GM21360 (cell line): ENCODE measurements at regions not wholly inside any gene's neighbourhood (a gene's known extent, or its start where the extent isn't known, plus 50 kb on each side); places are given as distances from the start of the nearest gene placed in this dataset.

ENCODE experiments used
- ATAC-seq: cut with Tn5 transposase; IDR thresholded peaks from one replicate; pipeline ENCODE4 v1.9.1; 2021; ENCODE audit warnings: mild to moderate bottlenecking, moderate library complexity; ENCODE audit not compliant: unreplicated experiment

DNA sequence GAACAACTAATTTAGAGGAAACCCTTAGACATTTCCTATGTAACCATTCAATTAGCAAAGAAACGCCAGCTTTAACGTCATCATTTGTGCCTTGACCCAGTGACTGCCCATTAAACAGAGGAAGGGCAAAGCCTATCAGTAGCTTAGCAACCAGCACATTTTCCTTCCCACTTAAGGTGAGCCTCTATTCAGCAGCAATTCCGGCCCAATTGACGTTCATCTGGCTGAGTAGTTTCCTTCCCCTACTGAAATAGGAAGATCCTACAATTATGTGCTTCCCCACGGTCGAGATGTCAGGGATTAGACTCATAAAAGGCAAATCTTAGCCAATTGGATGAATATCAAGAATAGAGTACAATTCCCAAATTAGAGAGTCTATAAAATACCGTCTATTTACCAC, 482.1 kb upstream of the ADAMTS5 start:
- ATAC-seq, result no peak

GRCh38 chr21:27447843-27448242, 481.0 kb upstream of the ADAMTS5 start:
- ATAC-seq, result no peak

DNA sequence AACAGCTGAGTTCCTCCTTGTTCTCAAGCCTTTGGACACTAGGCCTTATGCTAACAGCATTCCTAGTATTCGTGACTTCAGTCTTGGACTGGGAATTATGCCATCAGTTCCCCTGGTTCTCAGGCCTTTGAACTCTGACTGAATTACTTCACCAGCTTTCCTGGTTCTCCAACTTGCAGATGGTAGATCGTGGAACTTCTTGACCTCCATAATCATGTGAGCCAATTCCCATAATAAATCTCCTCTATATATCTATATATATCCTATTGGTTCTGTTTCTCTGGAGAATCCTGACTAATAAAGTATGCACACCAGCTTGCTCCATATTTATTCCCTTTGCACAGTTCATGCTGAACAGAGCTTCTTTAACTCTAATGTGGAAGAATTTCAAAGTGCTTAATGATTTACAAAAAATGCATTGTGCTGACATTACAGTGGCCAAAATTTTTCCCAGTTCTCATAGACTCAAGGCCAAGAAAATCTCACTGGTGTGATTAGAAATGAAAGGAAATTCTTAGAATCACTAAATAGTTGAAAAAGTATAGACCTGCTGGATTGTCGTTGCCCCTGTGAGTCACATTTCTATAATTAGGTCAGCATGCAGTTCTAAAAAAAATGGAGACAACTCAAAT, 462.9 kb upstream of the ADAMTS5 start:
- ATAC-seq, result no peak

DNA sequence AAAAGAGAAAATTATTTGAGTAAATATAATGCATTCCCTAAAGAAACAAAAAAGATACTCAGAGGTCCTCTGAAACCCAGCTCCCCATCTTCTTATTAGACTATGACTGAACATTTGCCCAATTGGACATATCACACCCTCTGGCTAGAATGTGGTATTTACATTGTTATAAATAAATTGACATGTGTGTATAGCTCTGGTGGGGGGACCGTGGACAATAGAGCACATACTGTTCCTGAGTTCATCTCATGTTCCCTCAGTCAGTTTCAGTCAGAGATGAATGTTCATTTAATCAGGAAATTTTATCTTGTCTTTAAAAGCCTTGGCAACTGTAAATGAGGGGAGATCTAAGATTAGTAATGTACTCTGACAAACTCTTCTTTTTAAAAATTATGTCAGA, 459.3 kb upstream of the ADAMTS5 start:
- ATAC-seq, result no peak

DNA sequence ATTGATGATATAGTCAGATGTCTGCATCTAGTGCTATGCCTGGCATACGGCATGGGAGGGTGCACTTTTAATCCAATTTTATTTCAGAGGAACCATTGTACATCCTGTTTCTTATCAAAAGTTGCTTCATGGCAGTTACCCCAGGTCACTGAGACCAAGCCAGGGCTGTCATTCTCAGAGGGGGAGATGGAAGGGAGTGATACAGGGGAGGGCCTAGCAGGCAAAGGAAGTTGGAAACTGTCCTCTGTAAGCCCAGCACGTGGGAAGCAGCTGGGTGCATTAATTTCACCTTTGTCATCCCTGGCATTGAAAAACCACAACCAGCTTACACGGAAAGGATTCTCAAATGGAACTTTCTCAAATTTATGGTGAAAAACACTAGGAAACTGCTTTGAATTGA, 458.7 kb upstream of the ADAMTS5 start:
- ATAC-seq, result no peak

GRCh38 chr21:27425172-27425571, 458.3 kb upstream of the ADAMTS5 start:
- no peak for ATAC-seq

DNA sequence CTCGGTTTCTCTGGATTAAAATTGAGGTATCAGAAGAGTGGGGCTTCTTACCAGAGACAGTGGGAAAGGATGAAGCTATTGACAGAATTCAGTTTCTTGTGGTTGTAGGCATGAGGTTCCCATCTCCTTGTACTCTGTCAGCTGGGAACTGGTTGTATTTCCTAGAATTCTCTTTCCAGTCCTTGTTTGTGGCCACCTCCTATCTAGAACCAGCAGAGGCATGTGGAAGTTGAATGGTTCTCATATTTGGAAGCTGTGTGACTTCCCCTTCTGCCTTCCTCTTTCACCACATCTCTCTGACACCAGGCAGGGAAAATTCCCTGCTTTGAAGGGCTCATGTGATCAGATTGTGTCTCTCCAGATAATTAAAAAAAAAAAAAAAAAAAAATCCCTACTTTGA, 457.7 kb upstream of the ADAMTS5 start:
- ATAC-seq, result no peak

- ATAC-seq, result no peak
Measured at GRCh38 chr21:27423906-27424595, 457.2 kb upstream of the ADAMTS5 start.

- ATAC-seq, result no peak
Measured at GRCh38 chr21:27423038-27423437, 456.1 kb upstream of the ADAMTS5 start.

DNA sequence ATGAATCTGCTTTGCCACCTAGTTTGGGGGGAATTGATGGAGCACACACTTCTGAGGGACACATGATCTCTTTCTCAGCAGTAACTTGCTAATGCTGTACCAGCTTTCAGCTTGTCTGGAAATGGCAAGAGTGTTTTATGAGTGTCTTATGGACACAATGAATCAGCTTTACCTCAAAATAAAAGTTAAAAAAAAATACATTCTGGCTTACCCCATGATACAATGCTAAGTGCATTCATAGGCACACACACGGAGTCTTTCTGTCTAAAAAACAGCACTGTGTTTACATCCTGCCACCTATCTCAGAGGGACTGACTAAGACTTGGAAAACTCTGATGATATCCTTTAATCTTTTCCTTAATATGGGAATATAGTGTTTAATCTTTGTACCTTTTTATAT, 455.5 kb upstream of the ADAMTS5 start:
- no peak for ATAC-seq

GRCh38 chr21:27421654-27422053, 454.8 kb upstream of the ADAMTS5 start:
- no peak for ATAC-seq

GRCh38 chr21:27419153-27419552, 452.3 kb upstream of the ADAMTS5 start:
- ATAC-seq, result no peak

DNA sequence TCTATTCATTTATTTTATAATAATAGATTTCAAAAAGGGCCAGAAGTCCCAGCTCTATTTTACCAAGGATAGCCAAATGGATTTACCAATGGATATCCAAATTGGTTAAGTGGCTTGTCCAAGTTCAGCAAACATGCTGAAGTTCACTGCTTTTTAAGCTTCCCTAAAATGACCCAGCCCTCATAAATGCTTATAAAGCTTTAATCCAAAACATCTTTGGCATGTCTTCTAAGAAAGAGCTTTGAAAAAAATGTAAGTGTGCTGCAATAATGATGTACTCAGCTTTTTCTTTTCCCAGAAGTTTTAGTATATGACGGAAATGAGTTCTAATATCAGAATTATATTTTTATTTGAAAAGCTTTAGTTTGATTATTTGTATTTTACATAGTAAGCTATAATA, 451.5 kb upstream of the ADAMTS5 start:
- no peak for ATAC-seq

DNA sequence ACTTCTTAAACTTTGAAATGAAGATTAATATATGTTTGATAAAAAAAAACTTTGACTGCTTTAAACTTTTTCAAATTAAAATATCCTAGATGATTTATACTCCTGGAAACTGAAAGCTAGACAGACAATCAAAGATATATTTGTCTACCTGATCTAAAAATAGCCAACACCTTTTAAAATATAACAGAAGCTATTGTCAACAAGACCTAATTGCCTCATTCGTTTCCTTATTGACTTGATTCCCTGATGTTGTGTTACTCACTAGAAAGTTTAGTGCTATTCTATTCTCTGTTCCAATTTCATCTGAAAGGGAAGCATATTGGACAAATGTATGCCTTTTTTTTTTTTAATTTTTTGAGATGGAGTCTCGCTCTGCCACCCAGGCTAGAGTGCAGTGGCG, 445.6 kb upstream of the ADAMTS5 start:
- no peak for ATAC-seq

DNA sequence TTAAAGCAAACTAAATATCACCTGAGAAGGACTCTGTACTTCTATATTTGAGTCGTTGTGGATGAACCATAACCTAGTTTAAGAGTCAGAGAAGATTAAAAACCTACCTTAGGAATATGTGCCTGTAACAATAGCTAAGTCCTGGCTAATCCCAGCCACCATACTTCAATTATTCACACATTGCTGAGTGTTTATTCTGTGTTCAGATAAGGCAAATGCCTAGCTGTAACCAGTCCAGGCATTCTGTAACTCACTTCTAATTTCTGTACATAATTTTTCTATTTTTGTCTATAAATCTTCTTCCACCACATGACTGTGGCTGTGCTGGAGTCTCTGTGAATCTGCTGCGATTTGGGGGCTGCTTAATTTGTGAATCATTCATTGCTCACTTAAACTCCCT, 441.9 kb upstream of the ADAMTS5 start:
- no peak for ATAC-seq

DNA sequence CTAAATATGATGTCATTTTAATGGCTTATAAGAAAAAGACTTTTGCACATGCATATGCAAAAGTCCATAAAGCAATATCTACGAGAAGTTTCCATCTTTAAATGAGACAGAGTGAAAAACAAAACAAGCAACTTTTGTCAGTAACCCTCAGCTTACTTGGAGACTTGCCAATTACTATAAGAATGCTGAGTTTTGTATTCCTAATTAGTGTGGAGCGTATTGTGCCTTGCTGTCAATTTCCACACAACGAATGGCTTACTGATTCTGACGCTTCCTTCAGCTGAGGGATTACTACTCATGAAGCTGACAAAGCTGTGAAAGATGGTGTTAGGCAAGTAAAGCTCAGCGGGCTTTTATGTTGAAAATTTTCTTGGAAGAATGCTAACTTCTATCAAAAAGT, 440.4 kb upstream of the ADAMTS5 start:
- ATAC-seq, result no peak

DNA sequence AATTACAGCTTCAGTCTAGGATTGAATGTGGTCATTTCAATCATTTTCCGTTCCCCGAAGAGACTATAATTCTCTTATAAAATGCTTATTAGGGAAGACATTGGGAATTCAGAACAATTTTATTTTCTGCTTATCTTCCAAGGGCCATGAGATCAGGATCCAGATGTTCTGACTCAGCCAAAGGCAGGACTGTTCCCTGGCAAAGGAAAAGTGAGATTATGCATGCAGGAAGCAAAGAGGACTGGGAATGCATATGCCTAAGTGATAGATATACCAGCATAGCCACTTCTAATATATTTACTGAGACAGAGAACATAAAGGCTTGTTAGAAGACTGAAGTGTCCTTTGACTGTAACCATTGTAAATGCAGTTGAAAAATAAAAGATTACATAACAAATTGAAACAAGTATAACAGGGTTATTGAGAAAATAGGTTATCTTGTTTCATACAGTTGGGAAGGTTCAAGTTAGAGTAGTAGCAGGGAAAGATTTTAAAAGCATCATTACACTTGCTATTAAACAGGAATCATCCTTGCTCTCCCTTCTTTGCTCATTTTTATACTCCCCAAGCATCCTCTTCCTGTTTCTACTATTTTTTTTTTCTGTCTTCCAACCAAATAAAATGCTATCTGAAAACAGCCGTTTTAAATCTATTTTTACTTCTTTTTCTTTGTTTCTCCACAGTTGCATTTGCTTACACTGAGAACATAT, 439.6 kb upstream of the ADAMTS5 start:
- no peak for ATAC-seq

GRCh38 chr21:27403011-27403410, 436.1 kb upstream of the ADAMTS5 start:
- ATAC-seq, result no peak

DNA sequence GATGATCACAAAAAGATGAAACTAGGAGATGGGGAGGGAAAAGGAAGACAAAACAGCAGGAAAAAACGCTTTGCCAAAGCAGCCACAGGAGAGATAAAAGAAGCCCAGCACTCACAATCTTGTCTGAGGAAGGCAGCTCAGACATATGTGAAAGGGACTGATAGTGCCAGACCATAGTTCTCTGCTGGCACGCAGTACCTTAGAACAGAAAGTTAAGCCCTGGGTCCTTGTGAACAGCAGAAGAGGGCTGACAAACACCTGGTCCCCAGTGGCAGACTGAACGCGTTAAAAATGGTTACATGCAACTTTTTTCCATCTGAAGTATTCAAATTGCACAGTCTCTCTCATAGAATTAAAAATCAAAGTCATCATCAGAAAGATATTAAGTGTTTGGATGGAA, 433.2 kb upstream of the ADAMTS5 start:
- ATAC-seq, result no peak

DNA sequence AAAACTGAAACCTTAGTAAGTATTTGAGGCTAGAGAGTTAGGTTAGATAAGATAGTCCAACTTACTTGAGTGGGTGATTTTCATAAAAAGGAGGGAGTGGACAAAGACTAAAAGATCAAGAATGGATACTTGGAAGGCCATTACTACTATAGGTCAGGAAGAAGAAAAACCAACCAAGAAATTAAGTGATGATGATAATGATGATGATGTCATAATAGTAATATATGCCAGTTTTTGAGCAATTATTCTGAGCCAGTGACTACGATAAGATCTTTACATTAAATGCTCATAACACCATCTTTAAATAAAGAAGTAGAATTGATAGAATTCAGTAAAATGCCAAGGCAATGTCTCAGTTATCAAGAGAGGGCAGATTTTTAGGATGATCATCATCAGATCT, 430.7 kb upstream of the ADAMTS5 start:
- ATAC-seq, result no peak

DNA sequence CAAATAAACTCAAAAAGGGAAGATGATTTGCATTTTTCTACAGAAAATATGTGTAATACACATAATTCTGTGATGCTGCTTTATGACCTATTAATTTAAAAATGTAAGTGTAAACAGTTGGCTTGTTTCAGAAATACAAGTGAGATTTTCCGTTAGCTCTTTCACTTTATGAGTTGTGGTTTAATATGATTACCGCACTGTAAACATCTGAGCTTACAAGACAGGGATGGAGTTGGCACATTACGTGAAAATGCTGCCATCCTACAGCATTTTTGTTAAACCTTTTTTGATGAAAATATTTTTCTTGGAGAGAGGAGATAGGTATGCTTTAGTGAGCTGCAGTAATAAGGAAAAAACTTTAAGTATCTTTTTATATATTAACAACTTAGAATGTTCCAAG, 426.8 kb upstream of the ADAMTS5 start:
- ATAC-seq, result no peak

- ATAC-seq, result no peak
Measured at GRCh38 chr21:27391990-27392389, 425.1 kb upstream of the ADAMTS5 start.
